GM23248 (cell line): ENCODE measurements at regions not wholly inside any gene's neighbourhood (a gene's known extent, or its start where the extent isn't known, plus 50 kb on each side); places are given as distances from the start of the nearest gene placed in this dataset.

Experiments
- DNase-seq: peaks from one replicate; pipeline ENCODE4 v3.0.0-alpha.2; 2015
- H2AFZ ChIP-seq: fragments of 200-600 bp; sonication (generic); 2 replicates; pipeline ENCODE4 v1.6.1; 2016; ENCODE audit warnings: antibody characterized with exemption
- H3F3A ChIP-seq: fragments of 200-600 bp; sonication (generic); 2 replicates; pipeline ENCODE4 v1.6.1; 2016; ENCODE audit warnings: mild to moderate bottlenecking, antibody characterized with exemption, mixed run types; ENCODE audit not compliant: insufficient read depth
- H3K27ac ChIP-seq: fragments of 200-600 bp; sonication (generic); 2 replicates; pipeline ENCODE4 v1.5.1; 2016; ENCODE audit warnings: mild to moderate bottlenecking
- H3K27me3 ChIP-seq: fragments of 200-600 bp; sonication (generic); replicated peaks from 2 replicates; pipeline ENCODE4 v1.6.1; 2016; ENCODE audit warnings: mild to moderate bottlenecking; ENCODE audit not compliant: insufficient read depth
- H3K36me3 ChIP-seq: fragments of 200-600 bp; sonication (generic); 2 replicates; pipeline ENCODE4 v1.6.1; 2016; ENCODE audit warnings: low read depth, mild to moderate bottlenecking
- H3K4me1 ChIP-seq: fragments of 200-600 bp; sonication (generic); 2 replicates; pipeline ENCODE4 v1.6.1; 2016; ENCODE audit warnings: mild to moderate bottlenecking; ENCODE audit not compliant: insufficient read depth
- H3K4me2 ChIP-seq: fragments of 200-600 bp; sonication (generic); one replicate; pipeline ENCODE4 v1.6.1; 2016; ENCODE audit warnings: mild to moderate bottlenecking; ENCODE audit not compliant: unreplicated experiment
- H3K4me3 ChIP-seq: fragments of 200-600 bp; sonication (generic); 2 replicates; pipeline ENCODE4 v1.5.1; 2016; ENCODE audit warnings: mild to moderate bottlenecking
- H3K79me2 ChIP-seq: fragments of 200-600 bp; sonication (generic); 2 replicates; pipeline ENCODE4 v1.6.1; 2016; ENCODE audit warnings: mild to moderate bottlenecking; ENCODE audit not compliant: insufficient read depth
- H3K9ac ChIP-seq: fragments of 200-600 bp; sonication (generic); 2 replicates; pipeline ENCODE4 v1.6.1; 2016; ENCODE audit warnings: mild to moderate bottlenecking
- H3K9me2 ChIP-seq: fragments of 200-600 bp; sonication (generic); 2 replicates; pipeline ENCODE4 v1.6.1; 2016; ENCODE audit warnings: mixed run types, mild to moderate bottlenecking, moderate library complexity; ENCODE audit not compliant: insufficient read depth
- H3K9me3 ChIP-seq: fragments of 200-600 bp; sonication (generic); one replicate; pipeline ENCODE4 v1.6.1; 2017; ENCODE audit warnings: low read depth
- H4K20me1 ChIP-seq: fragments of 200-600 bp; sonication (generic); 2 replicates; pipeline ENCODE4 v1.6.0; 2016; ENCODE audit not compliant: insufficient read depth
- EZH2 ChIP-seq: fragments of 200-600 bp; sonication (generic); IDR thresholded peaks from 2 replicates; pipeline ENCODE4 v1.6.1; 2018; ENCODE audit warnings: antibody characterized with exemption, mild to moderate bottlenecking; ENCODE audit not compliant: insufficient read depth, poor library complexity, severe bottlenecking
- EZH2phosphoT487 ChIP-seq: fragments of 200-600 bp; sonication (generic); IDR thresholded peaks from 2 replicates; pipeline ENCODE4 v1.6.1; 2018; ENCODE audit warnings: antibody characterized with exemption, moderate library complexity, mild to moderate bottlenecking, low read depth; ENCODE audit not compliant: insufficient read depth
- WGBS, 2 experiments: methylation state at CpG; one replicate each; pipeline ENCODE4 v1.1.6; 2015 to 2017; ENCODE audit warnings: low lambda C conversion rate in 2 of 2, low coverage in 1 of 2; ENCODE audit errors: missing lambda C conversion rate in 2 of 2; 5-methylcytosine and 5-hydroxymethylcytosine counted together
- in situ Hi-C: fragments of 300-500 bp; cut with MboI; formaldehyde crosslinking; loops from 2 replicates; pipeline ENCODE4 v1.15.0; 2020

DNA sequence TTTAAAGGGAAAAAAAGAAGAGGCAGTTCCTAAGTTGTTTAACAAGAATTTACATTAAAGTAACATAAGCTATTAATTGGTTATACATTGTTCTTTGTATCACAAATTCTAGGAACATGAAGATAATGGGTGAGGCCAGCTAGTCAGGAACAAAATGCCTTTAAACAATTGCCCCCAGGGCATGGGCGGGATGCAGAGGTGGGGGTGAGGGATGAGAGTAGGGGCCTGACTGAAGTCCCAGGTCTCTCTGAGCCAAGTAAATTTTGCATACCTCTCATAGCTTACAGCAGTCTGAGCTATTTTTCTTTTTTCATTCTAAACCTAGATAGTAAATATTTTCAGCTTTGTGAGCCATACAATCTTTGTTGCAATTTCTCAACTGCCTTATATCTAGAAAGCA lies 77.8 kb upstream of the RNU6-1 start:
- TF ChIP-seq EZH2phosphoT487 (no peak), EZH2 (no peak)
- Histone ChIP-seq H3K27me3 (no peaks in the 10 kb centered on the region), H3K4me2 (no peak overlapping the region), H4K20me1 (no peaks in the 10 kb centered on the region), H2AFZ (no peak overlapping the region), H3K9ac (no peak overlapping the region), H3K9me3 (no peaks in the 10 kb centered on the region), H3K4me1 (no peaks in the 10 kb centered on the region), H3K9me2 (no peaks in the 10 kb centered on the region), H3K4me3 (no peak overlapping the region), H3K27ac (no peak overlapping the region), H3K36me3 (no peaks in the 10 kb centered on the region), H3K79me2 (no peaks in the 10 kb centered on the region), H3F3A (no peaks in the 10 kb centered on the region)
- WGBS, 2 experiments: 83 to 92% methylated on average over 1 of the region's 1 CpG
- DNase-seq: no peak
- in situ Hi-C loops: no loop called here

- H3K9me2 ChIP-seq: no peaks in the 10 kb centered on the region
- no peak overlapping the region for H3K4me2 ChIP-seq
- in situ Hi-C loops: no loop called here
- H3K9ac ChIP-seq: no peak overlapping the region
- no peaks in the 10 kb centered on the region for H3F3A ChIP-seq
- H3K36me3 ChIP-seq: no peaks in the 10 kb centered on the region
- DNase-seq: no peak
- H3K9me3 ChIP-seq: no peaks in the 10 kb centered on the region
- no peak for TF ChIP-seq EZH2phosphoT487
- no peak for TF ChIP-seq EZH2
- H3K4me1 ChIP-seq: no peaks in the 10 kb centered on the region
- no peak overlapping the region for H3K4me3 ChIP-seq
- whole genome bisulfite sequencing, 2 experiments: 57 to 75% methylated on average over 10 of the region's 10 CpGs
- H4K20me1 ChIP-seq: no peaks in the 10 kb centered on the region
- H3K27ac ChIP-seq: no peak overlapping the region
- H3K27me3 ChIP-seq: peaks cover 3% of the 10 kb centered on the region; the same call in 1 of the 2 replicates
- no peak overlapping the region for H2AFZ ChIP-seq
- no peaks in the 10 kb centered on the region for H3K79me2 ChIP-seq
These were observed 78.5 kb upstream of the RNU6-1 start for GRCh38 chr15:67918205-67918861.

GRCh38 chr15:67920524-67921240 lies 80.8 kb upstream of the RNU6-1 start:
- Histone ChIP-seq H2AFZ (no peak overlapping the region), H3K9ac (no peak overlapping the region), H3K36me3 (no peaks in the 10 kb centered on the region), H3K27ac (no peak overlapping the region), H3K27me3 (peaks cover 3% of the 10 kb centered on the region; the same call in 1 of the 2 replicates), H3K9me2 (no peaks in the 10 kb centered on the region), H3K4me1 (no peaks in the 10 kb centered on the region), H3F3A (no peaks in the 10 kb centered on the region), H3K79me2 (no peaks in the 10 kb centered on the region), H3K4me3 (no peak overlapping the region), H3K9me3 (no peaks in the 10 kb centered on the region), H3K4me2 (no peak overlapping the region), H4K20me1 (no peaks in the 10 kb centered on the region)
- no peak for DNase-seq
- WGBS, 2 experiments: 65 to 69% methylated on average over 6 of the region's 6 CpGs
- TF ChIP-seq EZH2phosphoT487 (no peak), EZH2 (no peak)
- in situ Hi-C loops: no loop called here

- H3K36me3 ChIP-seq: no peaks in the 10 kb centered on the region
- in situ Hi-C loops: no loop called here
- no peaks in the 10 kb centered on the region for H3K4me1 ChIP-seq
- H3F3A ChIP-seq: no peaks in the 10 kb centered on the region
- H3K79me2 ChIP-seq: no peaks in the 10 kb centered on the region
- H3K27me3 ChIP-seq: peaks cover 3% of the 10 kb centered on the region; the same call in 1 of the 2 replicates
- H3K9me3 ChIP-seq: no peaks in the 10 kb centered on the region
- H3K27ac ChIP-seq: no peak overlapping the region
- no peak overlapping the region for H2AFZ ChIP-seq
- H4K20me1 ChIP-seq: no peaks in the 10 kb centered on the region
- no peak overlapping the region for H3K4me3 ChIP-seq
- WGBS, 2 experiments: 68 to 69% methylated on average over 7 of the region's 7 CpGs
- H3K4me2 ChIP-seq: no peak overlapping the region
- no peak for TF ChIP-seq EZH2
- TF ChIP-seq EZH2phosphoT487: no peak
- H3K9me2 ChIP-seq: no peaks in the 10 kb centered on the region
- no peak for DNase-seq
- H3K9ac ChIP-seq: no peak overlapping the region
These were observed 82.3 kb upstream of the RNU6-1 start for GRCh38 chr15:67922106-67922675.
